ENCODE measurements at regions not wholly inside any gene's neighbourhood (a gene's known extent, or its start where the extent isn't known, plus 50 kb on each side); places are given as distances from the start of the nearest gene placed in this dataset.
"Not testable (repeated sequence)": the region's sequence is repeated elsewhere in the genome, so short reads cannot be mapped to it uniquely, and the experiment has no call there.

- DNase-seq, result no peak
These were observed 164.9 kb downstream of the ESM1 start for GRCh38 chr5:54820346-54821134.

- DNase-seq, result no peak
These were observed 178.0 kb downstream of the ESM1 start for GRCh38 chr5:54807421-54807820.

- no peak for DNase-seq
These were observed 180.9 kb downstream of the ESM1 start for GRCh38 chr5:54804521-54804920.

- DNase-seq, result no peak
These were observed 181.3 kb downstream of the ESM1 start for GRCh38 chr5:54804086-54804485.

- no peak for DNase-seq
These were observed 181.9 kb downstream of the ESM1 start for GRCh38 chr5:54803471-54804011.

GRCh38 chr5:54799645-54800044, 185.7 kb downstream of the ESM1 start:
- DNase-seq, result no peak

- DNase-seq, result no peak
These were observed 189.6 kb downstream of the ESM1 start for GRCh38 chr5:54795777-54796176.

GRCh38 chr5:54795284-54795683, 190.1 kb downstream of the ESM1 start:
- DNase-seq, result no peak

- no peak for DNase-seq
These were observed 191.0 kb downstream of the ESM1 start for GRCh38 chr5:54794135-54794975.

GRCh38 chr5:54793468-54794134, 191.8 kb downstream of the ESM1 start:
- DNase-seq, result no peak

GRCh38 chr5:54792611-54793404, 192.6 kb downstream of the ESM1 start:
- no peak for DNase-seq

- not testable (repeated sequence) for DNase-seq
These were observed 197.5 kb downstream of the ESM1 start for GRCh38 chr5:54787910-54788309.

- peak; percentile 40 for DNase-seq
These were observed 199.4 kb downstream of the ESM1 start for GRCh38 chr5:54785729-54786591.

- no peak for DNase-seq
These were observed 206.6 kb downstream of the ESM1 start for GRCh38 chr5:54778783-54779182.

- no peak for DNase-seq
These were observed 209.7 kb downstream of the ESM1 start for GRCh38 chr5:54775645-54776044.

- no peak for DNase-seq
These were observed 210.9 kb downstream of the ESM1 start for GRCh38 chr5:54774281-54775170.

GRCh38 chr5:54772684-54773083, 212.7 kb downstream of the ESM1 start:
- no peak for DNase-seq

GRCh38 chr5:54772231-54772630, 213.2 kb downstream of the ESM1 start:
- DNase-seq, result no peak

GRCh38 chr5:54769746-54770145, 215.6 kb downstream of the ESM1 start:
- no peak for DNase-seq

GRCh38 chr5:54769072-54769471, 216.3 kb downstream of the ESM1 start:
- DNase-seq, result no peak

Measured in COR-L47 (cell line).